Endothelial cell of umbilical vein (primary cell): ENCODE measurements at regions not wholly inside any gene's neighbourhood (a gene's known extent, or its start where the extent isn't known, plus 50 kb on each side); places are given as distances from the start of the nearest gene placed in this dataset.

Source experiments
- BruUV-seq: library from RNA; stranded (reverse); fragments of 400-500 nt; replicated peaks from 2 replicates; lab custom pipeline; 2021; lab: Mats Ljungman, UMichigan
- CTCF ChIA-PET: fragments of 300-600, 350-600 bp; sonication (Branson Sonifier 250); formaldehyde crosslinking; loops from one replicate; lab custom pipeline; 2021; ENCODE audit warnings: antibody characterized with exemption, inconsistent platforms; lab: Charles Lee
- POLR2A ChIA-PET: fragments of 300-600, 350-600 bp; sonication (Branson Sonifier 250); formaldehyde crosslinking; loops from one replicate; lab custom pipeline; 2021; ENCODE audit warnings: antibody characterized with exemption, inconsistent platforms; lab: Charles Lee
- DNase-seq: peaks from one replicate; pipeline ENCODE4 v3.0.0-alpha.2; 2011; ENCODE audit warnings: low read depth, low spot score
- FAIRE-seq: peaks from 2 replicates; lab custom pipeline; 2011; peaks lifted over from hg19 to GRCh38; lab: Jason Lieb, UNC
- H2AFZ ChIP-seq: 2 replicates; pipeline ENCODE4 v1.6.0; 2012; ENCODE audit warnings: low read depth, low read length, control low read depth, inconsistent platforms
- H3K27ac ChIP-seq: 2 replicates; pipeline ENCODE4 v1.5.1; 2011; ENCODE audit warnings: low read depth, mild to moderate bottlenecking, control low read depth, low read length, moderate library complexity; ENCODE audit not compliant: insufficient read depth
- H3K27me3 ChIP-seq, 2 experiments: 2 replicates each; pipeline versions ENCODE4 v1.6.0 to v1.6.1; 2011; ENCODE audit warnings: low read length in 2 of 2, mixed read lengths in 1 of 2; ENCODE audit not compliant: control insufficient read depth in 2 of 2, insufficient read depth in 2 of 2
- H3K36me3 ChIP-seq, 2 experiments: 2 replicates in 1 of 2; 3 replicates in 1 of 2; pipeline ENCODE4 v1.5.1; 2011; ENCODE audit warnings: low read length in 2 of 2, mild to moderate bottlenecking in 1 of 2, moderate library complexity in 1 of 2; ENCODE audit not compliant: control insufficient read depth in 2 of 2, insufficient read depth in 2 of 2; ENCODE audit errors: extremely low read depth in 1 of 2
- H3K4me1 ChIP-seq: 3 replicates; pipeline ENCODE4 v1.5.1; 2011; ENCODE audit warnings: mild to moderate bottlenecking, low read length; ENCODE audit not compliant: control insufficient read depth, insufficient read depth; ENCODE audit errors: extremely low read depth
- H3K4me2 ChIP-seq: 2 replicates; pipeline ENCODE4 v1.6.1; 2011; ENCODE audit warnings: low read length, control low read depth, mixed read lengths; ENCODE audit not compliant: insufficient read depth
- H3K4me3 ChIP-seq, 3 experiments: fragments of 200-600 bp in 1 of 3; sonication (generic), shearing (Covaris generic) in 1 of 3; replicated peaks in 1 of 3; 2 replicates each; pipeline ENCODE4 v1.5.1; 2011 to 2016; ENCODE audit warnings: control low read depth in 3 of 3, low read length in 3 of 3, mild to moderate bottlenecking in 2 of 3, inconsistent platforms in 1 of 3, low read depth in 1 of 3, moderate library complexity in 1 of 3; ENCODE audit not compliant: insufficient read depth in 1 of 3
- H3K79me2 ChIP-seq: 2 replicates; pipeline ENCODE4 v1.6.0; 2012; ENCODE audit warnings: low read length, inconsistent platforms; ENCODE audit not compliant: control insufficient read depth, insufficient read depth
- H3K9ac ChIP-seq: replicated peaks from 2 replicates; pipeline ENCODE3; 2011; ENCODE audit warnings: low read length, control low read depth; ENCODE audit not compliant: insufficient read depth; ENCODE audit errors: extremely low read depth
- H3K9me1 ChIP-seq: replicated peaks from 3 replicates; pipeline ENCODE4 v1.6.0; 2011; ENCODE audit warnings: mild to moderate bottlenecking, low read length; ENCODE audit not compliant: control insufficient read depth, insufficient read depth; ENCODE audit errors: extremely low read depth
- H3K9me3 ChIP-seq: replicated peaks from 2 replicates; pipeline ENCODE4 v1.5.1; 2012; ENCODE audit warnings: low read length, inconsistent platforms; ENCODE audit not compliant: control insufficient read depth, insufficient read depth
- H4K20me1 ChIP-seq: replicated peaks from 2 replicates; pipeline ENCODE3; 2011; ENCODE audit warnings: mild to moderate bottlenecking, low read length; ENCODE audit not compliant: control insufficient read depth, insufficient read depth; ENCODE audit errors: extremely low read depth
- EZH2 ChIP-seq: IDR thresholded peaks from 2 replicates; pipeline ENCODE4 v1.6.1; 2012; ENCODE audit warnings: borderline replicate concordance, low read depth, mild to moderate bottlenecking, moderate library complexity, low read length, inconsistent platforms; ENCODE audit not compliant: severe bottlenecking
- FOS ChIP-seq: IDR thresholded peaks from 2 replicates; pipeline ENCODE4 v1.6.1; 2011; ENCODE audit warnings: mild to moderate bottlenecking, low read length, moderate library complexity, borderline replicate concordance; ENCODE audit not compliant: insufficient read depth
- GATA2 ChIP-seq: IDR thresholded peaks from 2 replicates; pipeline ENCODE4 v1.7.0; 2011; ENCODE audit warnings: low read depth, mild to moderate bottlenecking, moderate library complexity, mixed read lengths, low read length; ENCODE audit not compliant: insufficient read length, insufficient read depth
- JUN ChIP-seq: IDR thresholded peaks from 2 replicates; pipeline ENCODE4 v1.6.1; 2011; ENCODE audit warnings: borderline replicate concordance, low read depth; ENCODE audit not compliant: insufficient read length, insufficient read depth
- MYC ChIP-seq: IDR thresholded peaks from one replicate; pipeline ENCODE4 v1.6.1; 2011; ENCODE audit warnings: mild to moderate bottlenecking, low read depth, low read length
- POLR2A ChIP-seq: IDR thresholded peaks from 2 replicates; pipeline ENCODE4 v1.6.1; 2012; ENCODE audit warnings: low read depth, mild to moderate bottlenecking, control low read depth, low read length
- POLR2AphosphoS5 ChIP-seq: IDR thresholded peaks from 2 replicates; pipeline ENCODE4 v1.6.1; 2012; ENCODE audit warnings: low read depth, mild to moderate bottlenecking, control low read depth, low read length, moderate library complexity; ENCODE audit not compliant: insufficient read depth
- dilution Hi-C: fragments of 300-500 bp; cut with MboI; formaldehyde crosslinking; loops from one replicate; pipeline ENCODE4 v1.15.0; 2019; ENCODE audit warnings: low sequenced_read_pairs; ENCODE audit not compliant: extremely low pct_ligation_motif_present
- intact Hi-C: fragments of 100-400 bp; cut with micrococcal nuclease; formaldehyde crosslinking; loops from one replicate; pipeline ENCODE4 v1.10.0; 2022
- TF ChIP-seq, protein P1 (sequence below): IDR thresholded peaks from 2 replicates; pipeline ENCODE4 v1.6.1; 2011; ENCODE audit not compliant: insufficient read depth, insufficient read length
- TF ChIP-seq, protein P2 (sequence below), 2 donors: IDR thresholded peaks; 1 replicate in 1 of 2; 2 replicates in 1 of 2; pipeline ENCODE4 v1.5.1; 2011; ENCODE audit warnings: low read length in 2 of 2, mild to moderate bottlenecking in 2 of 2, moderate library complexity in 2 of 2, control low read depth in 1 of 2, inconsistent platforms in 1 of 2, low read depth in 1 of 2; ENCODE audit not compliant: insufficient read depth in 1 of 2; ENCODE audit errors: extremely low read depth in 1 of 2

DNA sequence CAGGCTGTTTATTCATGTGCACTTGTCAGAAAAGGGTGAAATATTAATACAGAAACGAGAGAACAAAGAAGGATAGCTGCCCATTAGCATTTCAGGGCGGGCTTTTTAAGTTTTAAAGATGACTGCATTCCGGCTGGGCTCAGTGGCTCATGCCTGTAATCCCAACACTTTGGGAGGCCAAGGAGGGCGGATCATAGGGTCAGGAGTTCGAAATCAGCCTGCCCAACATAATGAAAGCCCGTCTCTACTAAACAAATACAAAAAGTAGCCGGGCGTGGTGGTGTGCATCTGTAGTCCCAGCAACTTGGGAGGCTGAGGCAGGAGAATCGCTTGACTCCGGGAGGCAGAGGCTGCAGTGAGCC is 130.5 kb downstream of the HFE start:
- no peaks in the 10 kb centered on the region for H3K79me2 ChIP-seq
- BruUV-seq, result no TSS peak
- dilution Hi-C loops (no loop called here), intact Hi-C loops (loop anchor here (1.0 to 2.0 kb wide), 2 partner anchors 17 to 33 kb away; a partner anchor contains a TSS)
- no peaks in the 10 kb centered on the region for H3K27me3 ChIP-seq
- H3K9me3 ChIP-seq, result no peaks in the 10 kb centered on the region
- no peaks in the 10 kb centered on the region for H4K20me1 ChIP-seq
- peak overlapping the region; percentile 95 for H3K4me2 ChIP-seq
- ChIA-PET POLR2A (interaction anchor here (1.2 to 4.1 kb wide), 10 partner anchors 12 to 191 kb away, joined by 3 to 122 read pairs (median 46); a partner anchor contains a TSS), CTCF (interaction anchor here (1.8 to 3.6 kb wide), 8 partner anchors 13 to 94 kb away, joined by 5 to 30 read pairs (median 12); a partner anchor contains a TSS)
- peaks cover 7% of the 10 kb centered on the region for H3K4me1 ChIP-seq
- no peak for DNase-seq
- TF ChIP-seq POLR2A, result no peak
- TF ChIP-seq FOS, result no peak
- TF ChIP-seq, protein P1, sequence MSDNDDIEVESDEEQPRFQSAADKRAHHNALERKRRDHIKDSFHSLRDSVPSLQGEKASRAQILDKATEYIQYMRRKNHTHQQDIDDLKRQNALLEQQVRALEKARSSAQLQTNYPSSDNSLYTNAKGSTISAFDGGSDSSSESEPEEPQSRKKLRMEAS, result no peak
- no peak for TF ChIP-seq EZH2
- TF ChIP-seq JUN, result no peak
- TF ChIP-seq, protein P2, sequence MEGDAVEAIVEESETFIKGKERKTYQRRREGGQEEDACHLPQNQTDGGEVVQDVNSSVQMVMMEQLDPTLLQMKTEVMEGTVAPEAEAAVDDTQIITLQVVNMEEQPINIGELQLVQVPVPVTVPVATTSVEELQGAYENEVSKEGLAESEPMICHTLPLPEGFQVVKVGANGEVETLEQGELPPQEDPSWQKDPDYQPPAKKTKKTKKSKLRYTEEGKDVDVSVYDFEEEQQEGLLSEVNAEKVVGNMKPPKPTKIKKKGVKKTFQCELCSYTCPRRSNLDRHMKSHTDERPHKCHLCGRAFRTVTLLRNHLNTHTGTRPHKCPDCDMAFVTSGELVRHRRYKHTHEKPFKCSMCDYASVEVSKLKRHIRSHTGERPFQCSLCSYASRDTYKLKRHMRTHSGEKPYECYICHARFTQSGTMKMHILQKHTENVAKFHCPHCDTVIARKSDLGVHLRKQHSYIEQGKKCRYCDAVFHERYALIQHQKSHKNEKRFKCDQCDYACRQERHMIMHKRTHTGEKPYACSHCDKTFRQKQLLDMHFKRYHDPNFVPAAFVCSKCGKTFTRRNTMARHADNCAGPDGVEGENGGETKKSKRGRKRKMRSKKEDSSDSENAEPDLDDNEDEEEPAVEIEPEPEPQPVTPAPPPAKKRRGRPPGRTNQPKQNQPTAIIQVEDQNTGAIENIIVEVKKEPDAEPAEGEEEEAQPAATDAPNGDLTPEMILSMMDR (IDR thresholded peaks at IDR 0.05; ENCODE audit: extremely low read depth in 1 of 2, insufficient read depth in 1 of 2, low read depth in 1 of 2, low read length in 2 of 2), result no peak
- no peak for TF ChIP-seq POLR2AphosphoS5
- TF ChIP-seq MYC, result no peak
- TF ChIP-seq GATA2, result no peak
- no peaks in the 10 kb centered on the region for H3K9me1 ChIP-seq
- no peak overlapping the region for H2AFZ ChIP-seq
- H3K9ac ChIP-seq, result peak overlapping the region; percentile 92
- peak overlapping the region; percentile 89 for H3K27ac ChIP-seq
- no peaks in the 10 kb centered on the region for H3K36me3 ChIP-seq
- peak; percentile 65 for FAIRE-seq
- H3K4me3 ChIP-seq, result peak overlapping the region; percentile 22 to 82 (median 42)
